ENCODE measurements at regions not wholly inside any gene's neighbourhood (a gene's known extent, or its start where the extent isn't known, plus 50 kb on each side); places are given as distances from the start of the nearest gene placed in this dataset.

- no peak for TF ChIP-seq CTCF (conservative IDR thresholded peaks at IDR 0.05; ENCODE audit: control insufficient read depth, insufficient read depth, low read depth, low read length)
- DNase-seq (ENCODE audit: low read depth) = peak; percentile 3
- H3K4me3 ChIP-seq (ENCODE audit: control insufficient read depth, low read depth, low read length) = no peak overlapping the region
Measured at GRCh38 chr12:59839514-59839913, 243.7 kb downstream of the SLC16A7 start.

GRCh38 chr12:59843260-59843843 lies 247.5 kb downstream of the SLC16A7 start:
- no peak for DNase-seq (ENCODE audit: low read depth)
- no peak for TF ChIP-seq CTCF (conservative IDR thresholded peaks at IDR 0.05; ENCODE audit: control insufficient read depth, insufficient read depth, low read depth, low read length)
- no peak overlapping the region for H3K4me3 ChIP-seq (ENCODE audit: control insufficient read depth, low read depth, low read length)

GRCh38 chr12:59844750-59845149 lies 248.9 kb downstream of the SLC16A7 start:
- H3K4me3 ChIP-seq (ENCODE audit: control insufficient read depth, low read depth, low read length) = no peak overlapping the region
- DNase-seq (ENCODE audit: low read depth) = no peak
- no peak for TF ChIP-seq CTCF (conservative IDR thresholded peaks at IDR 0.05; ENCODE audit: control insufficient read depth, insufficient read depth, low read depth, low read length)

GRCh38 chr12:59845293-59845692 lies 249.5 kb downstream of the SLC16A7 start:
- TF ChIP-seq CTCF (conservative IDR thresholded peaks at IDR 0.05; ENCODE audit: control insufficient read depth, insufficient read depth, low read depth, low read length) = no peak
- no peak for DNase-seq (ENCODE audit: low read depth)
- H3K4me3 ChIP-seq (ENCODE audit: control insufficient read depth, low read depth, low read length) = no peak overlapping the region

GRCh38 chr12:59847127-59847526 lies 251.3 kb downstream of the SLC16A7 start:
- TF ChIP-seq CTCF (conservative IDR thresholded peaks at IDR 0.05; ENCODE audit: control insufficient read depth, insufficient read depth, low read depth, low read length) = no peak
- no peak overlapping the region for H3K4me3 ChIP-seq (ENCODE audit: control insufficient read depth, low read depth, low read length)
- no peak for DNase-seq (ENCODE audit: low read depth)

- DNase-seq (ENCODE audit: low read depth) = no peak
Measured at GRCh38 chr12:59850268-59850667, 254.4 kb downstream of the SLC16A7 start.

More at GRCh38 chr12:59850268-59850667, 254.4 kb downstream of the SLC16A7 start:
- TF ChIP-seq CTCF (conservative IDR thresholded peaks at IDR 0.05; ENCODE audit: control insufficient read depth, insufficient read depth, low read depth, low read length) = no peak
- no peak overlapping the region for H3K4me3 ChIP-seq (ENCODE audit: control insufficient read depth, low read depth, low read length)

All from fibroblast of mammary gland (primary cell).